Endodermal cell (in vitro differentiated cells): ENCODE measurements at regions not wholly inside any gene's neighbourhood (a gene's known extent, or its start where the extent isn't known, plus 50 kb on each side); places are given as distances from the start of the nearest gene placed in this dataset.
"Not testable (repeated sequence)": the region's sequence is repeated elsewhere in the genome, so short reads cannot be mapped to it uniquely, and the experiment has no call there.

ENCODE experiments used
- DNase-seq: peaks from one replicate; pipeline ENCODE4 v3.0.0-alpha.2; 2017
- H3K27ac ChIP-seq: 2 replicates; pipeline ENCODE4 v1.5.1; 2013; ENCODE audit warnings: mild to moderate bottlenecking, low read depth, low read length, moderate library complexity
- H3K27me3 ChIP-seq: 2 replicates; pipeline ENCODE4 v1.6.1; 2013; ENCODE audit warnings: mild to moderate bottlenecking, low read length, moderate library complexity; ENCODE audit not compliant: insufficient read depth, control insufficient read depth, poor library complexity, severe bottlenecking
- H3K36me3 ChIP-seq: 2 replicates; pipeline ENCODE4 v1.7.0; 2013; ENCODE audit warnings: mild to moderate bottlenecking, low read length, moderate library complexity; ENCODE audit not compliant: control insufficient read depth, insufficient read depth
- H3K4me1 ChIP-seq: one replicate; pipeline ENCODE4 v1.7.0; 2013; ENCODE audit warnings: low read length; ENCODE audit not compliant: control insufficient read depth, insufficient read depth
- H3K4me3 ChIP-seq: 2 replicates; pipeline ENCODE4 v1.5.1; 2013; ENCODE audit warnings: mild to moderate bottlenecking, low read length, moderate library complexity
- H3K9ac ChIP-seq: 2 replicates; pipeline ENCODE4 v1.6.1; 2013; ENCODE audit warnings: mild to moderate bottlenecking, low read length, moderate library complexity; ENCODE audit not compliant: poor library complexity, severe bottlenecking; ENCODE audit errors: extremely low read depth
- H3K9me3 ChIP-seq: 2 replicates; pipeline ENCODE4 v1.6.1; 2013; ENCODE audit warnings: mild to moderate bottlenecking, low read length, moderate library complexity; ENCODE audit not compliant: control insufficient read depth
- H3K27ac Mint-ChIP-seq: 2 replicates; pipeline ENCODE4 v1.8.0; 2020; ENCODE audit warnings: mixed read lengths
- H3K27me3 Mint-ChIP-seq: 2 replicates; pipeline ENCODE4 v1.8.0; 2021; ENCODE audit warnings: mild to moderate bottlenecking, mixed read lengths; ENCODE audit not compliant: insufficient read depth
- H3K36me3 Mint-ChIP-seq: 2 replicates; pipeline ENCODE4 v1.8.0; 2020; ENCODE audit warnings: low read depth, mixed read lengths
- H3K4me1 Mint-ChIP-seq: 2 replicates; pipeline ENCODE4 v1.8.0; 2020; ENCODE audit warnings: mixed read lengths
- H3K4me3 Mint-ChIP-seq: 2 replicates; pipeline ENCODE4 v1.8.0; 2020; ENCODE audit warnings: mild to moderate bottlenecking, moderate library complexity, mixed read lengths
- H3K9me3 Mint-ChIP-seq: 2 replicates; pipeline ENCODE4 v1.8.0; 2020; ENCODE audit warnings: mild to moderate bottlenecking, mixed read lengths
- CTCF ChIP-seq: fragments of 200-600 bp; sonication (generic); conservative IDR thresholded peaks from 2 replicates; pipeline ENCODE4 v1.5.0; 2021; ENCODE audit warnings: antibody characterized with exemption, mild to moderate bottlenecking
- WGBS, 2 experiments: methylation state at CpG; one replicate each; pipeline versions ENCODE4 v1.1.5 to v1.1.7; 2013; ENCODE audit warnings: missing lambda C conversion rate in 2 of 2, mixed read lengths in 1 of 2; ENCODE audit not compliant: insufficient coverage in 1 of 2, insufficient read length in 1 of 2; 5-methylcytosine and 5-hydroxymethylcytosine counted together

DNA sequence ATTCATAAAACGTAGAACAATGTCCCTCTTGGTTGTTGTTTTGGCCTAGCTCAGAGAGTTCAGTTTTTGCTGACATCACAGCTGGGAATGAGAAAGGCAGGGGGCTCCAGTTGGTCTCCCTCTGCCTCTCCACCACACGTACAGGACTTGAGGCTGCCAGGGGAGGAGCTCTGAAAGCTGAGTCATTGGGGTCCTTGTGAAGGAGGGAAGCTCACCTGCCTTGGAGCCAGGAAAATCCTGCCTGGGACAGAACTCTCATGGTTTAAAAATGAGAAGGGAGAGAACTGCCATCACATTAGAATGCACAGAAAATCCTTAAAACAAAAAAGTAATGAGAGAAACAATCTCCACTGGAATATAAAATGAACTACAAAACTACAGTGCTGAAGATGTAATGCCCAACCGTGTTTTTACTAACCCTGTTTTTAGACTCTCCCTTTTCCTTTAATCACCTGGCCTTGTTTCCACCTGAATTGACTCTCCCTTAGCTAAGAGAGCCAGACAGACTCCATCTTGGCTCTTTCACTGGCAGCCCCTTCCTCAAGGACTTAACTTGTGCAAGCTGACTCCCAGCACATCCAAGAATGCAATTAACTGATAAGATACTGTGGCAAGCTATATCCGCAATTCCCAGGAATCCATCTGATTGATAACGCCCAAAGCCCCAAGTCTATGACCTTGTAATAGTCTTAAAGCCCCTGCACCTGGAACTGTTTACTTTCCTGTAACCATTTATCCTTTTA lies 58.6 kb upstream of the TARP start:
- H3K4me1 Mint-ChIP-seq = peaks cover 58% of the 10 kb centered on the region
- peak overlapping the region; percentile 52 for H3K4me3 Mint-ChIP-seq
- peak; percentile 73 for DNase-seq
- H3K4me1 ChIP-seq, H3K36me3 Mint-ChIP-seq, H3K9me3 ChIP-seq, H3K36me3 ChIP-seq, H3K27ac ChIP-seq, H3K9me3 Mint-ChIP-seq: not testable (repeated sequence)
- Histone ChIP-seq H3K4me3 (peak overlapping the region; percentile 73), H3K9ac (peak overlapping the region; percentile 12), H3K27me3 (peaks cover 20% of the 10 kb centered on the region)
- peak overlapping the region; percentile 97 for H3K27ac Mint-ChIP-seq
- WGBS, 2 experiments = 57 to 71% methylated on average over 1 to 5 of the region's 5 CpGs
- H3K27me3 Mint-ChIP-seq = peaks cover 30% of the 10 kb centered on the region

GRCh38 chr7:38330861-38331621 lies 57.6 kb upstream of the TARP start:
- Mint-ChIP-seq H3K27me3 (peaks cover 37% of the 10 kb centered on the region), H3K4me3 (peak overlapping the region; percentile 52), H3K36me3 (no peaks in the 10 kb centered on the region), H3K9me3 (no peaks in the 10 kb centered on the region), H3K27ac (peak overlapping the region; percentile 97), H3K4me1 (peaks cover 58% of the 10 kb centered on the region)
- Histone ChIP-seq H3K27me3 (peaks cover 29% of the 10 kb centered on the region), H3K4me3 (peak overlapping the region; percentile 73), H3K36me3 (no peaks in the 10 kb centered on the region), H3K9ac (peak overlapping the region; percentile 7), H3K9me3 (no peaks in the 10 kb centered on the region), H3K4me1 (peaks cover 7% of the 10 kb centered on the region), H3K27ac (no peak overlapping the region)
- peak; percentile 82 for TF ChIP-seq CTCF
- peak; percentile 94 for DNase-seq
- 70 to 92% methylated on average over 2 to 7 of the region's 7 CpGs for WGBS, 2 experiments

- 96 to 100% methylated on average over 2 of the region's 2 CpGs for WGBS, 2 experiments
- no peak for TF ChIP-seq CTCF
- peaks cover 50% of the 10 kb centered on the region for H3K4me1 Mint-ChIP-seq
Measured at GRCh38 chr7:38330039-38330438, 56.6 kb upstream of the TARP start.

More at GRCh38 chr7:38330039-38330438, 56.6 kb upstream of the TARP start:
- Mint-ChIP-seq H3K27me3 (peaks cover 46% of the 10 kb centered on the region), H3K36me3 (no peaks in the 10 kb centered on the region), H3K4me3 (no peak overlapping the region), H3K27ac (no peak overlapping the region), H3K9me3 (no peaks in the 10 kb centered on the region)
- Histone ChIP-seq H3K36me3 (no peaks in the 10 kb centered on the region), H3K27me3 (peaks cover 39% of the 10 kb centered on the region), H3K9ac (no peak overlapping the region), H3K4me1 (peaks cover 7% of the 10 kb centered on the region), H3K4me3 (no peak overlapping the region), H3K27ac (no peak overlapping the region), H3K9me3 (no peaks in the 10 kb centered on the region)
- DNase-seq = no peak
